ENCODE measurements at regions not wholly inside any gene's neighbourhood (a gene's known extent, or its start where the extent isn't known, plus 50 kb on each side); places are given as distances from the start of the nearest gene placed in this dataset.

GRCh38 chr5:166581826-166582225 lies 1709.6 kb upstream of the WWC1 start:
- TF ChIP-seq CTCF (IDR thresholded peaks at IDR 0.05 in 4 of 5, conservative IDR thresholded peaks at IDR 0.05 in 1 of 5) (no peak), POLR2A (IDR thresholded peaks at IDR 0.05) (no peak)

Measured in gastrocnemius medialis (tissue), 4 donors.